Transverse colon (tissue), 4 donors: ENCODE measurements at regions not wholly inside any gene's neighbourhood (a gene's known extent, or its start where the extent isn't known, plus 50 kb on each side); places are given as distances from the start of the nearest gene placed in this dataset.

Source experiments
- DNase-seq: peaks from one replicate; pipeline ENCODE4 v3.0.0-alpha.2; 2019
- H3K27ac ChIP-seq, 4 donors: fragments of 200-600 bp; sonication (generic); 2 replicates each; pipeline ENCODE4 v1.5.1; 2016 to 2018; ENCODE audit warnings: inconsistent platforms in 4 of 4
- H3K27me3 ChIP-seq: fragments of 200-600 bp; sonication (generic); 2 replicates; pipeline ENCODE4 v1.5.1; 2017; ENCODE audit warnings: inconsistent platforms
- H3K36me3 ChIP-seq, 4 donors: fragments of 200-600 bp; sonication (generic); 2 replicates each; pipeline ENCODE4 v1.5.1; 2017 to 2019; ENCODE audit warnings: inconsistent platforms in 4 of 4
- H3K4me1 ChIP-seq, 4 donors: fragments of 200-600 bp; sonication (generic); 2 replicates each; pipeline ENCODE4 v1.5.1; 2017 to 2020; ENCODE audit warnings: inconsistent platforms in 4 of 4
- H3K4me3 ChIP-seq, 4 donors: fragments of 200-600 bp; sonication (generic); 1 replicate in 1 of 4; 2 replicates in 3 of 4; pipeline versions ENCODE4 v1.5.1 to v1.6.1; 2017 to 2019; ENCODE audit warnings: inconsistent platforms in 4 of 4
- H3K9me3 ChIP-seq, 2 donors: fragments of 200-600 bp; sonication (generic); 2 replicates each; pipeline ENCODE4 v1.5.1; 2017 to 2019; ENCODE audit warnings: inconsistent platforms in 2 of 2
- EP300 ChIP-seq: sonication (generic); formaldehyde crosslinking; IDR thresholded peaks from one replicate; pipeline ENCODE4 v1.6.1; 2017; ENCODE audit warnings: antibody characterized with exemption, low read depth
- POLR2A ChIP-seq: fragments of 450-650 bp; IDR thresholded peaks from one replicate; pipeline ENCODE4 v1.6.1; 2016; ENCODE audit warnings: antibody characterized with exemption, mild to moderate bottlenecking, moderate library complexity
- POLR2AphosphoS5 ChIP-seq, 3 donors: sonication (generic); formaldehyde crosslinking; IDR thresholded peaks; one replicate each; pipeline ENCODE4 v1.6.1; 2016; ENCODE audit warnings: antibody characterized with exemption in 3 of 3
- WGBS, 2 donors: methylation state at CpG; one replicate each; pipeline ENCODE4 v1.1.5; 2018; ENCODE audit warnings: low coverage in 1 of 2; 5-methylcytosine and 5-hydroxymethylcytosine counted together
- in situ Hi-C, 4 donors: fragments of 200-750 bp; cut with MboI; loops; one replicate each; pipeline versions ENCODE4 v1.15.0 to v1.15.1; 2017; ENCODE audit warnings: low sequenced_read_pairs in 3 of 4, low pct_ligation_motif_present in 1 of 4, low pct_unique_long_range_greater_than_20kb in 1 of 4
- intact Hi-C: fragments of 100-400 bp; cut with DNase I; formaldehyde crosslinking; loops from one replicate; pipeline ENCODE4 v1.15.1; 2023; ENCODE audit warnings: low total_unique reads
- TF ChIP-seq, protein P1 (sequence below), 5 experiments: fragments of 200-600 bp in 3 of 5; fragments of 450-650 bp in 2 of 5; sonication (generic) in 3 of 5; IDR thresholded peaks; 1 replicate in 2 of 5; 2 replicates in 3 of 5; pipeline ENCODE4 v1.5.1; 2016 to 2017; ENCODE audit warnings: antibody characterized with exemption in 5 of 5, inconsistent platforms in 3 of 5, mild to moderate bottlenecking in 2 of 5, moderate library complexity in 1 of 5

DNA sequence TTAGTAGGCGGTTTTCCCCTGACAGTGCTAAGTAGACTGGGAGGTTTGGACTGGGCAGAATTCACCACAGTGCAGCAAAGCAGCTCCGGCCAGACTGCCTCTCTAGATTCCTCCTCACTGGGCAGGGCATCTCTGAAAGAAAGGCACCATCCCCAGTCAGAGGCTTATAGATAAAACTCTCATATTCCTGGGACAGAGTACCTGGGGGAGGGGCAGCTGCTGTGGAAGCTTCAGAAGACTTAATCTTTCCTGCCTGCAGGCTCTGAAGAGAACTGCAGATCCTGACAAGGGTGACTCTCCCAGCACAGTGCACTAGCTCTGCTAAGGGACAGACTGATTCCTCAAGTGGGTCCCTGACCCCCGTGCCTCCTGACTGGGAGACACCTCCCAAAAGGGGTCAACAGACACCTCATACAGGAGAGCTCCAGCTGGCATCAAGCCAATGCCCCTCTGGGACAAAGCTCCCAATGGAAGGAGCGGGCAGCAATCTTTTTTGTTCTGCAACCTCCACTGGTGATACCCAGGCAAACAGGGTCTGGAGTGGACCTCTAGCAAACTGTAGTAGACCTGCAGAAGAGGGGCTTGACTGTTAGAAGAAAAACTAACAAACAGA lies 266.8 kb upstream of the CRIM1 start:
- Histone ChIP-seq H3K36me3 (no peaks in the 10 kb centered on the region), H3K27ac (no peak overlapping the region), H3K9me3 (no peaks in the 10 kb centered on the region), H3K27me3 (no peaks in the 10 kb centered on the region), H3K4me3 (no peak overlapping the region), H3K4me1 (no peaks in the 10 kb centered on the region)
- no peak for DNase-seq
- TF ChIP-seq POLR2A (no peak), POLR2AphosphoS5 (IDR thresholded peaks at IDR 0.05) (no peak), EP300 (no peak)
- TF ChIP-seq, protein P1, sequence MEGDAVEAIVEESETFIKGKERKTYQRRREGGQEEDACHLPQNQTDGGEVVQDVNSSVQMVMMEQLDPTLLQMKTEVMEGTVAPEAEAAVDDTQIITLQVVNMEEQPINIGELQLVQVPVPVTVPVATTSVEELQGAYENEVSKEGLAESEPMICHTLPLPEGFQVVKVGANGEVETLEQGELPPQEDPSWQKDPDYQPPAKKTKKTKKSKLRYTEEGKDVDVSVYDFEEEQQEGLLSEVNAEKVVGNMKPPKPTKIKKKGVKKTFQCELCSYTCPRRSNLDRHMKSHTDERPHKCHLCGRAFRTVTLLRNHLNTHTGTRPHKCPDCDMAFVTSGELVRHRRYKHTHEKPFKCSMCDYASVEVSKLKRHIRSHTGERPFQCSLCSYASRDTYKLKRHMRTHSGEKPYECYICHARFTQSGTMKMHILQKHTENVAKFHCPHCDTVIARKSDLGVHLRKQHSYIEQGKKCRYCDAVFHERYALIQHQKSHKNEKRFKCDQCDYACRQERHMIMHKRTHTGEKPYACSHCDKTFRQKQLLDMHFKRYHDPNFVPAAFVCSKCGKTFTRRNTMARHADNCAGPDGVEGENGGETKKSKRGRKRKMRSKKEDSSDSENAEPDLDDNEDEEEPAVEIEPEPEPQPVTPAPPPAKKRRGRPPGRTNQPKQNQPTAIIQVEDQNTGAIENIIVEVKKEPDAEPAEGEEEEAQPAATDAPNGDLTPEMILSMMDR (IDR thresholded peaks at IDR 0.05): no peak
- WGBS, 2 donors: 71% methylated on average over 4 of the region's 4 CpGs; no CpG with 5 or more reads in 1 of the 2 donors
- in situ Hi-C loops (no loop called here), intact Hi-C loops (no loop called here)

DNA sequence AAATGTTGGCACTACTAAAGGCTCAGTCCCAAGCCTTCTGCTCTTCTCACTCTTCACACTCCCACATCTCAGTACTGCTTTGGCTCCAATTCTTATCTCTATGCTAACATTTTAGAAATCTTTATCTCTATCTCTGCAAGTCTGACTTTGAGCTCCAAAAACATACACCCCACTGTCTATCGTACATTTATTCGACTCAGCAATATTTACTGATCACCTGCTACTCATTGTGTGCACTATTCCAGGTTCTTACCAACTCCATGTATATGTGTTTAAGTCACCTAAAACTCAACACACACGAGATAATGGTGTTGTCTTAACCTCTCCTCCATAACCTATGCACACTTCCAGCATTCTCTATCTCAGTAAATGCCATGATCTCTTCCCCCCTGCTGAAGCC lies 268.2 kb upstream of the CRIM1 start:
- no peak for DNase-seq
- no peaks in the 10 kb centered on the region for H3K9me3 ChIP-seq
- no peak overlapping the region for H3K4me3 ChIP-seq
- H3K36me3 ChIP-seq: no peaks in the 10 kb centered on the region
- H3K27me3 ChIP-seq: no peaks in the 10 kb centered on the region
- intact Hi-C loops (no loop called here), in situ Hi-C loops (no loop called here)
- H3K4me1 ChIP-seq: no peaks in the 10 kb centered on the region
- 64 to 75% methylated on average over 3 of the region's 3 CpGs for WGBS, 2 donors
- no peak overlapping the region for H3K27ac ChIP-seq
- TF ChIP-seq POLR2A: no peak
- TF ChIP-seq, protein P1 (IDR thresholded peaks at IDR 0.05): no peak
- no peak for TF ChIP-seq EP300
- TF ChIP-seq POLR2AphosphoS5 (IDR thresholded peaks at IDR 0.05): no peak

DNA sequence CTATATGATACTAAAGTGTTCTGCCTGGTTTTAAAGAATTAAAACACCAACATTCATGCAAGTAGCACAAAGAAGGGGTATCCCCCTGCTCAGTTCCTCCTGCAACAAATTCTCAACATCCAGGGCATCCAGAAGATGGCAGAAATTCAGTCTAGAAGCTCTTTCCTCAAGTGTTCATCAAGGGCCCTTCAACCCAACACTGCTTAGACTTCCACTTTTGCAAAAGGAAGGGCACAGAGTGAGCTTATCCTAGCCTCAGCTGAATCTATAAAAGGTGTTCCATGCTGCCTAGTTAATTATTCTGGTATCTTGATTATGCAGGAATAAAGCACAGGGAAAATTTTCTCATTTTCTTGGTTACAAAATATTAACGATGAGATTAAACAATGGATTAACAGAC lies 275.8 kb upstream of the CRIM1 start:
- 89 to 90% methylated on average over 1 of the region's 1 CpG for WGBS, 2 donors
- Histone ChIP-seq H3K4me1 (no peaks in the 10 kb centered on the region), H3K27ac (no peak overlapping the region), H3K36me3 (no peaks in the 10 kb centered on the region), H3K4me3 (no peak overlapping the region), H3K27me3 (no peaks in the 10 kb centered on the region), H3K9me3 (no peaks in the 10 kb centered on the region)
- no peak for DNase-seq
- in situ Hi-C loops (no loop called here), intact Hi-C loops (no loop called here)
- TF ChIP-seq POLR2AphosphoS5 (IDR thresholded peaks at IDR 0.05) (no peak), POLR2A (no peak)

DNA sequence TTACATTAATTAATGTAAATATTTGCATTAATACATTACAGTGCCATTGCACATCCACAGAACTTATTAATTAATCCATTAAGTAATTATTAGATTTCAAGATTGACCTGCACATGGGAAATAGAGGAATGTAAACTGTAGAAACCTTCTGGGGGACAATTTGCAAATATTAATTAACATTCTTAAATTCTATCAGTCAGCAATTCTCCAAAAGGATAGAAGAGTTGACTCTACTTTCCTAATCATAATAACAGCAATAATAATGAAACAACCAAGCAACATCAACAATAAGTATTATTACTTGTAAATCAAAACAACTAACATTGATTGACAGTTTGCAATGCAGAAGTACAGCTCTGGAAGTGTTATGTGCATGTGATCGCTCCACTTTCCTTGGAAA lies 281.6 kb upstream of the CRIM1 start:
- intact Hi-C loops (no loop called here), in situ Hi-C loops (no loop called here)
- H3K27me3 ChIP-seq: no peaks in the 10 kb centered on the region
- TF ChIP-seq EP300 (no peak), POLR2AphosphoS5 (IDR thresholded peaks at IDR 0.05) (no peak), POLR2A (no peak)
- TF ChIP-seq, protein P1 (IDR thresholded peaks at IDR 0.05): no peak
- H3K27ac ChIP-seq: no peak overlapping the region
- 0% methylated on average over 1 of the region's 1 CpG for WGBS, 2 donors
- DNase-seq: no peak
- H3K9me3 ChIP-seq: no peaks in the 10 kb centered on the region
- H3K36me3 ChIP-seq: no peaks in the 10 kb centered on the region
- H3K4me1 ChIP-seq: no peaks in the 10 kb centered on the region
- no peak overlapping the region for H3K4me3 ChIP-seq

DNA sequence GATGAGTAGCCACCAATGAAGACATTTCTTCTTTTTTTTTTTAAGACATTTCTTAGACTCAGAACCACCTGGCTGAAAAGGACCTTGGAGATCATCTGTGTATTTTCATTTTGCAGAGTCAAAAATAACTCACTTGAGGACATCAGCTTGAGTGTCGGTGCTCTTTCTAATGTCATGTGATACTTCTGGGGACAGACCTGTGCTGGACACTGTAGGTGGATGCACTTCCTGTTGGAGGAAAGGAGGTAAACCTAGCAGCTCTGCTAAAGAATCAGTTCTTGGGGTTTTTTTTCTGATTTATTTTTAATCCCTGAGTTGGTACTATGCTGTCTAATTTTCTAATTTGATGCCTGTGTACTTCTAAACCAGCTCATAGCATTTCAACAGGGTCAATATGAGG lies 283.9 kb upstream of the CRIM1 start:
- WGBS, 2 donors: 85 to 91% methylated on average over 1 of the region's 1 CpG
- in situ Hi-C loops: no loop called here
- TF ChIP-seq POLR2A (no peak), POLR2AphosphoS5 (IDR thresholded peaks at IDR 0.05) (no peak), EP300 (no peak)
- TF ChIP-seq, protein P1 (IDR thresholded peaks at IDR 0.05): no peak
- intact Hi-C loops: no loop called here
- Histone ChIP-seq H3K27ac (no peak overlapping the region), H3K9me3 (no peaks in the 10 kb centered on the region), H3K27me3 (no peaks in the 10 kb centered on the region), H3K36me3 (no peaks in the 10 kb centered on the region), H3K4me3 (no peak overlapping the region), H3K4me1 (no peaks in the 10 kb centered on the region)
- no peak for DNase-seq
